ENCODE measurements at regions not wholly inside any gene's neighbourhood (a gene's known extent, or its start where the extent isn't known, plus 50 kb on each side); places are given as distances from the start of the nearest gene placed in this dataset.

- no peaks in the 10 kb centered on the region for H3K23me2 ChIP-seq (ENCODE audit: low read depth, low read length)
- no peak overlapping the region for H4K8ac ChIP-seq (ENCODE audit: extremely low read depth, insufficient read depth, low read length)
- no peaks in the 10 kb centered on the region for H3K79me2 ChIP-seq (ENCODE audit: control insufficient read depth in 1 of 2, insufficient read depth in 2 of 2, low read length in 2 of 2)
- H3K18ac ChIP-seq (ENCODE audit: extremely low read depth, low read length): no peak overlapping the region
- H2AFZ ChIP-seq (ENCODE audit: low read length): no peak overlapping the region
- no peak overlapping the region for H2BK120ac ChIP-seq (replicated peaks; ENCODE audit: low read depth, low read length)
- no peak overlapping the region for H3K27ac ChIP-seq (ENCODE audit: low read depth, low read length)
- H3K4me2 ChIP-seq (ENCODE audit: insufficient read depth in 1 of 2, low read depth in 2 of 2, low read length in 2 of 2): no peak overlapping the region
- H4K91ac ChIP-seq (replicated peaks; ENCODE audit: insufficient read length, low read length): no peak overlapping the region
- ChIA-PET CTCF (ENCODE audit: partially characterized antibody) (no interaction called here), POLR2A (ENCODE audit: partially characterized antibody) (no interaction called here)
- H2BK5ac ChIP-seq (ENCODE audit: low read depth, low read length): no peak overlapping the region
- peaks cover 2 to 4% of the 10 kb centered on the region in 2 experiments; a peak in 1 of 4 replicates for H3K9me3 ChIP-seq (ENCODE audit: insufficient read depth in 2 of 2, low read depth in 1 of 2, low read length in 1 of 2)
- H2BK15ac ChIP-seq (ENCODE audit: low read length): no peak overlapping the region
- H4K20me1 ChIP-seq (replicated peaks in 1 of 2; ENCODE audit: control insufficient read depth in 1 of 2, insufficient read depth in 2 of 2, low read length in 2 of 2): no peaks in the 10 kb centered on the region
- H3K36me3 ChIP-seq (ENCODE audit: control insufficient read depth in 2 of 4, insufficient read depth in 4 of 4, low read length in 3 of 4): no peaks in the 10 kb centered on the region
- DNase-seq (ENCODE audit: low read depth in 1 of 2, low spot score in 2 of 2) (no peak), FAIRE-seq (no peak)
- no peak overlapping the region for H2BK12ac ChIP-seq (ENCODE audit: low read depth, low read length)
- H3K14ac ChIP-seq (ENCODE audit: insufficient read length): no peak overlapping the region
- H4K5ac ChIP-seq (ENCODE audit: insufficient read length, low read depth, low read length): no peak overlapping the region
- no peak overlapping the region for H2BK20ac ChIP-seq (ENCODE audit: low read length)
- no peak overlapping the region for H3K4me3 ChIP-seq (ENCODE audit: extremely low read depth in 1 of 4, insufficient read depth in 2 of 4, low read depth in 3 of 4, low read length in 4 of 4)
- peak overlapping the region; percentile 69 for H3K4ac ChIP-seq (replicated peaks; ENCODE audit: insufficient read length, low read depth, low read length)
- H3K79me1 ChIP-seq (ENCODE audit: low read depth, low read length): no peaks in the 10 kb centered on the region
- H3K23ac ChIP-seq (ENCODE audit: insufficient read length): no peak overlapping the region
- H3K56ac ChIP-seq (replicated peaks; ENCODE audit: insufficient read length, low read depth, low read length): no peak overlapping the region
- no peak overlapping the region for H3K9ac ChIP-seq (replicated peaks in 1 of 4; ENCODE audit: extremely low read depth in 1 of 4, low read depth in 3 of 4, low read length in 3 of 4)
- no peaks in the 10 kb centered on the region for H3K27me3 ChIP-seq (replicated peaks in 1 of 4; ENCODE audit: control insufficient read depth in 3 of 4, extremely low read depth in 1 of 4, insufficient read depth in 3 of 4, low read length in 3 of 4)
- 92% methylated on average over 1 of the region's 1 CpG; no CpG with 5 or more reads in 1 of the 2 experiments for WGBS, 2 experiments (ENCODE audit: extremely low coverage in 1 of 2, insufficient coverage in 1 of 2, insufficient read length in 1 of 2, insufficient replicate concordance in 2 of 2, low coverage in 1 of 2, low lambda C conversion rate in 2 of 2, missing lambda C conversion rate in 1 of 2)
- no peaks in the 10 kb centered on the region for H3K4me1 ChIP-seq (replicated peaks in 1 of 4; ENCODE audit: control insufficient read depth in 3 of 4, insufficient read depth in 4 of 4, low read length in 3 of 4)
- H2AK5ac ChIP-seq (ENCODE audit: low read depth, low read length): no peak overlapping the region
- no peak for TF ChIP-seq KDM1A (IDR thresholded peaks at IDR 0.05; ENCODE audit: borderline replicate concordance, low read length)
- TF ChIP-seq CTBP2 (IDR thresholded peaks at IDR 0.05; ENCODE audit: borderline replicate concordance, insufficient read depth, insufficient read length, low read length): no peak
Measured at GRCh38 chr13:105573136-105573535, 962.3 kb downstream of the EFNB2 start.
